AG08395 (cell line): ENCODE measurements at regions not wholly inside any gene's neighbourhood (a gene's known extent, or its start where the extent isn't known, plus 50 kb on each side); places are given as distances from the start of the nearest gene placed in this dataset.

ENCODE experiments used
- DNase-seq: peaks from one replicate; pipeline ENCODE4 v3.0.0; 2012; ENCODE audit warnings: mixed read lengths, low spot score

GRCh38 chr16:56140645-56141044 is 50.6 kb upstream of the GNAO1 start:
- DNase-seq = no peak

- no peak for DNase-seq
Measured at GRCh38 chr16:56137269-56137668, 54.0 kb upstream of the GNAO1 start.

- no peak for DNase-seq
Measured at GRCh38 chr16:56136256-56136655, 55.0 kb upstream of the GNAO1 start.

- DNase-seq = no peak
Measured at GRCh38 chr16:56134790-56135189, 56.5 kb upstream of the GNAO1 start.

GRCh38 chr16:56125922-56126321 is 65.4 kb upstream of the GNAO1 start:
- DNase-seq = no peak

- no peak for DNase-seq
Measured at GRCh38 chr16:56122251-56122650, 69.0 kb upstream of the GNAO1 start.

- no peak for DNase-seq
Measured at GRCh38 chr16:56121156-56121500, 70.2 kb upstream of the GNAO1 start.

GRCh38 chr16:56120447-56121155 is 70.7 kb upstream of the GNAO1 start:
- no peak for DNase-seq

- no peak for DNase-seq
Measured at GRCh38 chr16:56119133-56119532, 72.2 kb upstream of the GNAO1 start.

- DNase-seq = no peak
Measured at GRCh38 chr16:56116577-56116964, 74.7 kb upstream of the GNAO1 start.

GRCh38 chr16:56115817-56116576 is 75.3 kb upstream of the GNAO1 start:
- no peak for DNase-seq

- no peak for DNase-seq
Measured at GRCh38 chr16:56113223-56113622, 78.1 kb upstream of the GNAO1 start.

GRCh38 chr16:56111100-56111499 is 80.2 kb upstream of the GNAO1 start:
- DNase-seq = no peak

GRCh38 chr16:56109994-56110393 is 81.3 kb upstream of the GNAO1 start:
- DNase-seq = no peak

- DNase-seq = no peak
Measured at GRCh38 chr16:56109205-56109604, 82.1 kb upstream of the GNAO1 start.

- no peak for DNase-seq
Measured at GRCh38 chr16:56108724-56109123, 82.6 kb upstream of the GNAO1 start.

GRCh38 chr16:56108056-56108471 is 83.2 kb upstream of the GNAO1 start:
- DNase-seq = no peak

- no peak for DNase-seq
Measured at GRCh38 chr16:56106527-56106926, 84.8 kb upstream of the GNAO1 start.

- DNase-seq = no peak
Measured at GRCh38 chr16:56102906-56103305, 88.4 kb upstream of the GNAO1 start.

GRCh38 chr16:56102183-56102686 is 89.1 kb upstream of the GNAO1 start:
- DNase-seq = peak; percentile 55

GRCh38 chr16:56101480-56101879 is 89.8 kb upstream of the GNAO1 start:
- DNase-seq = no peak

GRCh38 chr16:56097306-56097705 is 94.0 kb upstream of the GNAO1 start:
- no peak for DNase-seq

- no peak for DNase-seq
Measured at GRCh38 chr16:56094231-56094630, 97.1 kb upstream of the GNAO1 start.

GRCh38 chr16:56093055-56093454 is 98.2 kb upstream of the GNAO1 start:
- DNase-seq = no peak
